CD4-positive, alpha-beta T cell treated with Interleukin-4 for 4 hours (primary cell): ENCODE measurements at regions not wholly inside any gene's neighbourhood (a gene's known extent, or its start where the extent isn't known, plus 50 kb on each side); places are given as distances from the start of the nearest gene placed in this dataset.

Experiments
- DNase-seq: peaks from one replicate; pipeline ENCODE4 v3.0.0-alpha.2; 2020

- DNase-seq = no peak
Measured at GRCh38 chr6:142561511-142562265, 259.9 kb downstream of the ADGRG6 start.

- DNase-seq = no peak
Measured at GRCh38 chr6:142562865-142563264, 261.1 kb downstream of the ADGRG6 start.

GRCh38 chr6:142566628-142567396 is 265.0 kb downstream of the ADGRG6 start:
- peak; percentile 46 for DNase-seq

- no peak for DNase-seq
Measured at GRCh38 chr6:142567461-142567860, 265.7 kb downstream of the ADGRG6 start.

GRCh38 chr6:142568857-142569597 is 267.2 kb downstream of the ADGRG6 start:
- no peak for DNase-seq

- no peak for DNase-seq
Measured at GRCh38 chr6:142569676-142570075, 267.9 kb downstream of the ADGRG6 start.

GRCh38 chr6:142570221-142570671 is 268.4 kb downstream of the ADGRG6 start:
- no peak for DNase-seq

- no peak for DNase-seq
Measured at GRCh38 chr6:142592876-142593275, 291.1 kb downstream of the ADGRG6 start.

GRCh38 chr6:142597836-142598235 is 296.0 kb downstream of the ADGRG6 start:
- DNase-seq = no peak

- DNase-seq = no peak
Measured at GRCh38 chr6:142601427-142601826, 299.6 kb downstream of the ADGRG6 start.

- DNase-seq = no peak
Measured at GRCh38 chr6:142602972-142603371, 301.2 kb downstream of the ADGRG6 start.

GRCh38 chr6:142605922-142606485 is 304.2 kb downstream of the ADGRG6 start:
- DNase-seq = no peak

GRCh38 chr6:142612956-142613355 is 311.1 kb downstream of the ADGRG6 start:
- DNase-seq = no peak

- DNase-seq = no peak
Measured at GRCh38 chr6:142613981-142614380, 312.2 kb downstream of the ADGRG6 start.

GRCh38 chr6:142617158-142617557 is 315.4 kb downstream of the ADGRG6 start:
- DNase-seq = no peak

GRCh38 chr6:142621822-142622221 is 320.0 kb downstream of the ADGRG6 start:
- DNase-seq = no peak

- DNase-seq = no peak
Measured at GRCh38 chr6:142624978-142625715, 319.8 kb downstream of the HIVEP2 start.

GRCh38 chr6:142627474-142627873 is 317.5 kb downstream of the HIVEP2 start:
- DNase-seq = peak; percentile 3

- no peak for DNase-seq
Measured at GRCh38 chr6:142631517-142632385, 313.2 kb downstream of the HIVEP2 start.

GRCh38 chr6:142633317-142633716 is 311.7 kb downstream of the HIVEP2 start:
- DNase-seq = no peak

- DNase-seq = no peak
Measured at GRCh38 chr6:142635130-142635529, 309.8 kb downstream of the HIVEP2 start.
